ENCODE measurements at regions not wholly inside any gene's neighbourhood (a gene's known extent, or its start where the extent isn't known, plus 50 kb on each side); places are given as distances from the start of the nearest gene placed in this dataset.

GRCh38 chr1:164361927-164362326 lies 197.1 kb upstream of the PBX1 start:
- TF ChIP-seq POLR2A (IDR thresholded peaks at IDR 0.05): no peak
- no peak for TF ChIP-seq CTCF (IDR thresholded peaks at IDR 0.05 in 4 of 5, conservative IDR thresholded peaks at IDR 0.05 in 1 of 5)

GRCh38 chr1:164363980-164364379 lies 195.0 kb upstream of the PBX1 start:
- intact Hi-C loops (cut with DNase I; ENCODE audit: low total_unique reads): no loop called here
- H3K36me3 ChIP-seq: no peaks in the 10 kb centered on the region
- H3K4me3 ChIP-seq: no peak overlapping the region
- TF ChIP-seq POLR2A (IDR thresholded peaks at IDR 0.05) (no peak), CTCF (IDR thresholded peaks at IDR 0.05 in 4 of 5, conservative IDR thresholded peaks at IDR 0.05 in 1 of 5) (no peak)
- DNase-seq (no peak), ATAC-seq (no peak)
- in situ Hi-C loops (cut with MboI; ENCODE audit: low sequenced_read_pairs in 4 of 4): no loop called here
- no peaks in the 10 kb centered on the region for H3K27me3 ChIP-seq
- H3K9me3 ChIP-seq: peaks cover 0 to 11% (median 4%) of the 10 kb centered on the region in 3 donors
- H3K27ac ChIP-seq: no peak overlapping the region
- no peaks in the 10 kb centered on the region for H3K4me1 ChIP-seq

More at GRCh38 chr1:164361927-164362326, 197.1 kb upstream of the PBX1 start:
- Histone ChIP-seq H3K27ac (no peak overlapping the region), H3K4me1 (no peaks in the 10 kb centered on the region), H3K36me3 (no peaks in the 10 kb centered on the region), H3K9me3 (peaks cover 0 to 11% (median 4%) of the 10 kb centered on the region in 3 donors), H3K27me3 (no peaks in the 10 kb centered on the region), H3K4me3 (no peak overlapping the region)
- DNase-seq (no peak), ATAC-seq (no peak)
- in situ Hi-C loops (cut with MboI; ENCODE audit: low sequenced_read_pairs in 4 of 4): no loop called here
- intact Hi-C loops (cut with DNase I; ENCODE audit: low total_unique reads): no loop called here

- in situ Hi-C loops (cut with MboI; ENCODE audit: low sequenced_read_pairs in 4 of 4): no loop called here
- TF ChIP-seq CTCF (IDR thresholded peaks at IDR 0.05 in 4 of 5, conservative IDR thresholded peaks at IDR 0.05 in 1 of 5) (no peak), POLR2A (IDR thresholded peaks at IDR 0.05) (no peak)
- intact Hi-C loops (cut with DNase I; ENCODE audit: low total_unique reads): no loop called here
- no peaks in the 10 kb centered on the region for H3K4me1 ChIP-seq
- DNase-seq (no peak), ATAC-seq (no peak)
- H3K36me3 ChIP-seq: no peaks in the 10 kb centered on the region
- H3K27me3 ChIP-seq: no peaks in the 10 kb centered on the region
- H3K9me3 ChIP-seq: peaks cover 0 to 11% (median 4%) of the 10 kb centered on the region in 3 donors
- H3K27ac ChIP-seq: no peak overlapping the region
- H3K4me3 ChIP-seq: no peak overlapping the region
Observed at GRCh38 chr1:164366014-164366413, 193.0 kb upstream of the PBX1 start.

GRCh38 chr1:164369698-164370365 lies 189.2 kb upstream of the PBX1 start:
- no peak for TF ChIP-seq CTCF (IDR thresholded peaks at IDR 0.05 in 4 of 5, conservative IDR thresholded peaks at IDR 0.05 in 1 of 5)
- no peak for TF ChIP-seq POLR2A (IDR thresholded peaks at IDR 0.05)
- Histone ChIP-seq H3K4me3 (no peak overlapping the region), H3K36me3 (no peaks in the 10 kb centered on the region), H3K4me1 (no peaks in the 10 kb centered on the region), H3K27ac (no peak overlapping the region), H3K27me3 (no peaks in the 10 kb centered on the region), H3K9me3 (peaks cover 0 to 11% (median 4%) of the 10 kb centered on the region in 3 donors)
- intact Hi-C loops (cut with DNase I; ENCODE audit: low total_unique reads) (no loop called here), in situ Hi-C loops (cut with MboI; ENCODE audit: low sequenced_read_pairs in 4 of 4) (no loop called here)
- no peak for ATAC-seq
- no peak for DNase-seq

- DNase-seq: no peak
Observed at GRCh38 chr1:164380893-164381292, 178.1 kb upstream of the PBX1 start.

More at GRCh38 chr1:164380893-164381292, 178.1 kb upstream of the PBX1 start:
- TF ChIP-seq POLR2A (IDR thresholded peaks at IDR 0.05): no peak
- TF ChIP-seq CTCF (IDR thresholded peaks at IDR 0.05 in 4 of 5, conservative IDR thresholded peaks at IDR 0.05 in 1 of 5): no peak
- Histone ChIP-seq H3K9me3 (no peaks in the 10 kb centered on the region), H3K4me3 (no peak overlapping the region), H3K27ac (no peak overlapping the region), H3K4me1 (no peaks in the 10 kb centered on the region), H3K27me3 (no peaks in the 10 kb centered on the region), H3K36me3 (no peaks in the 10 kb centered on the region)
- in situ Hi-C loops (cut with MboI; ENCODE audit: low sequenced_read_pairs in 4 of 4): no loop called here
- no peak for ATAC-seq
- intact Hi-C loops (cut with DNase I; ENCODE audit: low total_unique reads): no loop called here

Data from gastrocnemius medialis (tissue), 4 donors.